ENCODE measurements at regions not wholly inside any gene's neighbourhood (a gene's known extent, or its start where the extent isn't known, plus 50 kb on each side); places are given as distances from the start of the nearest gene placed in this dataset.

GRCh38 chr2:217523286-217523685 lies 479.5 kb downstream of the TNS1 start:
- no peak for TF ChIP-seq ZFX (IDR thresholded peaks at IDR 0.05; ENCODE audit: borderline replicate concordance)
- TF ChIP-seq CTCF (IDR thresholded peaks at IDR 0.05) = no peak
- no peak overlapping the region for H3K27ac ChIP-seq

GRCh38 chr2:217521820-217522219 lies 481.0 kb downstream of the TNS1 start:
- no peak overlapping the region for H3K27ac ChIP-seq
- TF ChIP-seq ZFX (IDR thresholded peaks at IDR 0.05; ENCODE audit: borderline replicate concordance) = no peak
- no peak for TF ChIP-seq CTCF (IDR thresholded peaks at IDR 0.05)

GRCh38 chr2:217520356-217521010 lies 482.3 kb downstream of the TNS1 start:
- TF ChIP-seq CTCF (IDR thresholded peaks at IDR 0.05) = no peak
- TF ChIP-seq ZFX (IDR thresholded peaks at IDR 0.05; ENCODE audit: borderline replicate concordance) = no peak
- H3K27ac ChIP-seq = no peak overlapping the region

- H3K27ac ChIP-seq = no peak overlapping the region
- TF ChIP-seq ZFX (IDR thresholded peaks at IDR 0.05; ENCODE audit: borderline replicate concordance) = no peak
- no peak for TF ChIP-seq CTCF (IDR thresholded peaks at IDR 0.05)
Measured at GRCh38 chr2:217517402-217517801, 485.4 kb downstream of the TNS1 start.

GRCh38 chr2:217515615-217516309 lies 487.0 kb downstream of the TNS1 start:
- TF ChIP-seq ZFX (IDR thresholded peaks at IDR 0.05; ENCODE audit: borderline replicate concordance) = no peak
- TF ChIP-seq CTCF (IDR thresholded peaks at IDR 0.05) = no peak

GRCh38 chr2:217513258-217513657 lies 489.5 kb downstream of the TNS1 start:
- TF ChIP-seq ZFX (IDR thresholded peaks at IDR 0.05; ENCODE audit: borderline replicate concordance) (no peak), CTCF (IDR thresholded peaks at IDR 0.05) (no peak)
- no peak overlapping the region for H3K27ac ChIP-seq

More at GRCh38 chr2:217515615-217516309, 487.0 kb downstream of the TNS1 start:
- H3K27ac ChIP-seq = no peak overlapping the region

GRCh38 chr2:217512728-217513127 lies 490.1 kb downstream of the TNS1 start:
- TF ChIP-seq ZFX (IDR thresholded peaks at IDR 0.05; ENCODE audit: borderline replicate concordance) = no peak
- TF ChIP-seq CTCF (IDR thresholded peaks at IDR 0.05) = no peak
- H3K27ac ChIP-seq = no peak overlapping the region
